GM18508 (cell line): ENCODE measurements at regions not wholly inside any gene's neighbourhood (a gene's known extent, or its start where the extent isn't known, plus 50 kb on each side); places are given as distances from the start of the nearest gene placed in this dataset.
"Not testable (repeated sequence)": the region's sequence is repeated elsewhere in the genome, so short reads cannot be mapped to it uniquely, and the experiment has no call there.

Source experiments
- ATAC-seq: cut with Tn5 transposase; IDR thresholded peaks from one replicate; pipeline ENCODE4 v1.9.1; 2021; ENCODE audit warnings: moderate number of reproducible peaks; ENCODE audit not compliant: insufficient read depth, unreplicated experiment

- ATAC-seq: no peak
These were observed 252.9 kb downstream of the DPY19L2 start for GRCh38 chr12:63415357-63415756.

GRCh38 chr12:63410197-63410596 is 258.1 kb downstream of the DPY19L2 start:
- ATAC-seq: no peak

- ATAC-seq: no peak
These were observed 255.8 kb upstream of the AVPR1A start for GRCh38 chr12:63406781-63407180.

DNA sequence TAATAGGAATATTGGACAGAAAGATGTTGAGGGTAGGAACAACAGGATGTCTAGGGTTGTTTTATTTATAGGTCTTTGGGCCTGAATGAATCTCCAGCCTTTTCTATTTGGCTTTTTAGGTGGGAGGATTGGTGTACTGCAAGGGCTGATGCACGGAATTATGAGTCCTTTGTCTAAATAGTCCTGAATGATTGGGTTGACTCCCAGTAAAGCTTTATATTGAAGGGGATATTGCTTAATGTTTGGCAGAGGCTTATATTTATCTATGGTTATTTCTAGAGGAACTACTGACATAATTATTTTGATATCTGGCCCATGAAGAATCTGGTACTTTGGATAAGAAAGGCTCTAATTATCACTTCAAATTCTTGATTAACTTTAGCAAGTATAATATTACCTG is 253.6 kb upstream of the AVPR1A start:
- ATAC-seq: no peak

DNA sequence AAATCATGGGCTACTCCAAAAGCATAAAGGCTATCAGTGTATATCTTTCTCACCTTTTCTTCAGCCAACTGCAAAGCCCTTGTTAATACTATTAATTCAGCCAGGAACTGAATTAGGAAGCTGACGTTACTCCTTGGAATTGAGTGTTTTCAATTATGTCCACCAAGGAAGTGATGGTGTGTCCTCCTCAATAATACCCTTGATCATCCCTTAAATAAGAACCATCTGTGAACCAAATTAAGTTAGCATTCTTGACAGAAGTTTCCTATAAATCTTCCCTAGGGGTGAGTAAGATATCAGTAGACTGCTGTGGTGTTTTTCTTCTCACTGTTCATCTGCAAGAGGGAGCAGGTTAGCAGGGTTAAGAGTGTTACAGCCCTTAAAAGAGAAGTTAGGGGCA is 252.3 kb upstream of the AVPR1A start:
- no peak for ATAC-seq

DNA sequence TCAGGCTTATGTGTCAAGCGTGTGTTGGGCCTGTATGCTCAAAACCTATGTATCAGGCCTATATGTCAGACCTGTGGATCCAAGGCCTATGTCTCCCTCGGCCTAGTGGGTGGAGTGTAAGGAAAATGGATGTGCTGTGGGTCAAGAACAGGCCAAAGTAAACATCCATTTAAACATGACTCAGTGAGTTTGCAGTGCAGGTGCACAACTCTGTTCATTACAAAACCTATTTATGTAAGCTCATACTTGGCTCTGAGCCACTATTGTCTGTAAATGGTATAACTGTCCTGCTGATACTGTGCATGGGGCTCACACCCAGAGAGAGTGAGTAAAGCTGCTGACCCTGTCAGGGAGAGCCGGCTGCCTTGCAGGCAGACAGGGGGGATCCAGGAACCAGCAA is 249.7 kb upstream of the AVPR1A start:
- ATAC-seq: no peak

DNA sequence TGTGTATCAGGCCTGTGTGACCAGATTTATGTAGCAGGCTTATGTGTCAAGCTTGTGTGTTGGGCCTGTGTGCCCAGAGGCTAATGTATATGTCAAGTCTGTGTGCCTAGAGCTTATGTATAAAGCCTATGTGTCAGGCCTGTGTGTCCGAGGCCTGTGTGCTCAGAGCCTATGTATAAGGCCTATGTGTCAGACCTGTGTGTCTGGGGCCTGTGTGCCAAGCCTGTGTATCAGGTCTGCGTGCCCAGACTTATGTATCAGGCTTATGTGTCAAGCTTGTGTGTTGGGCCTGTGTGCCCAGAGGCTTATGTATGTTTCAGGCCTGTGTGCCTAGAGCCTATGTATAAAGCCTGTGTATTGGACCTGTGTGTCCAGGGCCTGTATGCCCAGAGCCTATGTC is 249.3 kb upstream of the AVPR1A start:
- no peak for ATAC-seq

DNA sequence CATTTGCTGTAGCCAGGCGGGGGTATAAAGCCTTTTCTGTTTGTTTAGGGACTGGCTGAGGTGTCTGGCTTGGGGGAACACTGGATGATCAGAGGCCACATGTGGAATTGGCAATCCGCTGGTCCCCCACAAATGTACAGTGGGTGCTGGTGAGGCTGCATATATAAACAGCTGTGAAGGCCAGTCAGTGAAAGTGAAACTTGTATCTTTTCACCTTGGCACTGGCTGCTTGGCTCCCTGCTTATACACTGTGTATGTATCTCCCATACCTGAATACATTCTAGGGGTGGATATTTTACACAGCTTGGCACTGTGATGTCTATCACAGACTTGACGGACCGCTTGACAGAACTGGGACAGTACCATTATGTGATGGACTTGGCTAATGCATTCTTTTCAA is 246.8 kb upstream of the AVPR1A start:
- ATAC-seq: peak; percentile 46

- no peak for ATAC-seq
These were observed 245.1 kb upstream of the AVPR1A start for GRCh38 chr12:63396135-63396534.

GRCh38 chr12:63394983-63395382 is 244.0 kb upstream of the AVPR1A start:
- no peak for ATAC-seq

DNA sequence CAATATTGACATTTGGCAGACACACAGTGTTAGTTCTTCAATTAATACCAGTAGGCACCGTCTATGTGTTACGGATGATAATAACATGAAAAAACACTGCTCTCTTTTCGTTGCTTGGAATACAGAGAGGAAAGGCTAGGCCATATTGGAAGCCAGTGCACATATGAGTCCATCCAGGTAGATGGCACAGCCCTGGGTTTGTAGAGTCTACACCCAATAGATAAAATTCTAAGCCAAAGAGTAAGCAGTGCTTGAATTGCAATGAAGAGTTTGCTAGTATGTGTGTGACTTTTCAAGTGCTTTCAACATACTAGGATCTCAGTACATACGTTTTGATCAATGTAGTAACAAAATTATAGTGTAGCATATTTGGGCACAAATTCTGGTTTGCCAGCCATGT is 243.3 kb upstream of the AVPR1A start:
- ATAC-seq: no peak

- no peak for ATAC-seq
These were observed 238.2 kb upstream of the AVPR1A start for GRCh38 chr12:63389211-63389610.

GRCh38 chr12:63387771-63388170 is 236.8 kb upstream of the AVPR1A start:
- ATAC-seq: no peak

DNA sequence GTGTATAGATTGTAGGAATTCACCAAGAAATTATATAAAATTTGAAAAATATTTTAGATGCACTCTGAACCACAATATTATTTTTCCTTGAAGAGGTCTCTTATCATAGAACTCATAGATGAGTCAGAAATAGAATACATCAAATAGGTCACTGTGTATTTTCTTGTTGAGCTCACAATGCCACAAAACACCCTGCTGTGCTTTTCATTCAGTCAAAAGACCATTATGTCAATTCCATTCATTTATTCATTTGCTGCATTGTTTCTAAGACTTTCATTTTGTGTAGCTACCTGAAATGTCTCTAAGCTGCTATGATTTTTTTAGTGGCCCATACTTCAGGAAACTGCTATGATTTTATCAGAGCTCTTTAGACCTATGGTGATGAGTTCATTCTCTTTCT is 231.9 kb upstream of the AVPR1A start:
- ATAC-seq: no peak

DNA sequence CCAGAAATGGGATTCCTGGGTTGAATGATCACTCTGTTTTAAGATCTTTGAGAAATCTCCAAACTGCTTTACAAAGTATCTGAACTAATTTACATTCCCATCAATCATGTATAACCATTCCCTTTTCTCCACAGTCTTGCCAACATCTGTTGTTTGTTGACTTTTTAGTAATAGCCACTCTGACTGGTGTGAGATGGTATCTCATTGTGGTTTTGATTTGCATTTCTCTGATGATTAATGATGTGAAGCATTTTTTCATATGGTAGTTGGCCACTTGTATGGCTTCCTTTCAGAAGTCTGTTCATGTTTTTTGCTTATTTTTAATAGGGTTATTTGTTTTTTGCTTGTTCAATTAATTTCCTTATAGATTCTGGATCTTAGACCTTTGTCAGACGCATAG is 211.8 kb upstream of the AVPR1A start:
- ATAC-seq: no peak

GRCh38 chr12:63362166-63362565 is 211.2 kb upstream of the AVPR1A start:
- no peak for ATAC-seq

DNA sequence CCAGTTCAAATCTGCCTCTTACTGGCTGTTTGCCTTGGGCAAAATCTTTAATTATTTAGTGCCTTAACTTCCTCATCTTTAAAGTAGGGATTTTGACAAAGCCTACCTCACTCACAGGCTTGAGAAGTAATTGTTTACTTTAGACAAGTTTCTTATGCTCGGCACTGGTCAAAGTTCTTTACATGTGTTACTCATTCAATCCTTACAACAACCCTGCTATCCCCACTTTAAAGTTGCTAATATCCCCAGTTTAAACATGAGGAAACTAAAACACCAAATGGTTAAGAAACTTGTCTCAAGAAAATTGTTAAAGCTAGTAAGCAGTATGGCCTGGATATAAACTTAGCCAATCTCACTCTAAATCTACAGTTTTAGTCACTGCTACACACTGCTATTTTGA is 204.0 kb upstream of the AVPR1A start:
- no peak for ATAC-seq

DNA sequence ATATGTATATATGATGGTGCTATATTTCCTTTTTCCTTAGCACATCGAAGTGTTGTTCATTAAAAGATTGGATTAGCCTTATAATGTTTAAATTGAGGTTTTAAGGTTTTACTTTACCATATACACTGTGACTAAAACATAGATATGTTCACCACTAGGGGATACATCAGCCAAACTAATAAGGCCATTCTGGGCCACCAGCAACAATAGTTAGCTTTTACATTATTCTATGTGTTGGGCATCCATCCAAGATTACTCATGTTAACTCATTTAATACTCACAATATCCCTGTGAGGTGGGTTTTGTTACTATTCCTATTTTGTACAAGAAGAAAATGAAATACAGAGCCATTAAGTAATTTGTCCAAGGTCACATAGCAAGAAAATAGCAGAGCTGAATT is 202.6 kb upstream of the AVPR1A start:
- ATAC-seq: no peak

DNA sequence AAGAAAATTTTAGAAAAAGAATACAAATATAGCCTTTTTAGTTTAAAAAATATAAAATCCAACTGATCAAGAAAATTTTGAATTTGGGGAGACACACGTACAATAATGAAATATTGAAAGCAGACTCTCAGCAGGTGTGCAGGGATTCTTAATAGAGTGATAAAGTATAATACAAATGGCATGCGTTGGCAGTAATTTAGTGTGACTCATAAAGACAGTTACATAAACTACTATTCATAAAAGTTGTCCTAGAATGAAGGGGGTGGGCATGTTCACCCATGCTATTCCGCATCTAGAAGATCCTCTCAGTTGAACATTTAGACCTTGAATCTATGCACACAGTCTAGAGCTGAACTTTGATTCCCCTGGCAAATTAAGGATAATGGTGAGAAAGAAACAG is 200.4 kb upstream of the AVPR1A start:
- no peak for ATAC-seq

GRCh38 chr12:63348556-63348955 is 197.6 kb upstream of the AVPR1A start:
- ATAC-seq: no peak

GRCh38 chr12:63337158-63337557 is 186.2 kb upstream of the AVPR1A start:
- not testable (repeated sequence) for ATAC-seq

- no peak for ATAC-seq
These were observed 175.3 kb upstream of the AVPR1A start for GRCh38 chr12:63326260-63326659.

DNA sequence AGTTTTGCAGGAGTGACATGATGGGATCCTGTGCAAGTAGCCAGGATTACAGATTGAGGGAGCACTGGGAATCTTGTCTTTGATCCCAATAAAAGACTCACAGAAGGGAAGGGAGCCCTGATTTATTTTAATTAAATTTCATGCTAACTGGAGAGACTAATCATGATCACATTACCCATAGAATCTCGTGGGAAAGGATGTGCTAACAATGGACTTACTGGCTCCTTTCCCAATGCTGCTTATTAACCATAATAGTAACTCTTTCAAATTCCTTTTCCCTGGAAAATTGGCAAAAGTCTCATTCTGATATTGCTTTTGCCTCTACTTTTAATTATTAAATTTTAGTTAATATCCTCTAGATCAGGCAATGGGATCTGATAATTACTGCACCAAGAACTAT is 174.8 kb upstream of the AVPR1A start:
- ATAC-seq: no peak
